Muscle of back (tissue), 3 donors: ENCODE measurements at regions not wholly inside any gene's neighbourhood (a gene's known extent, or its start where the extent isn't known, plus 50 kb on each side); places are given as distances from the start of the nearest gene placed in this dataset.

Source experiments
- DNase-seq, 3 donors: peaks; one replicate each; pipeline versions ENCODE4 v3.0.0 to v3.0.0-alpha.2; 2013

DNA sequence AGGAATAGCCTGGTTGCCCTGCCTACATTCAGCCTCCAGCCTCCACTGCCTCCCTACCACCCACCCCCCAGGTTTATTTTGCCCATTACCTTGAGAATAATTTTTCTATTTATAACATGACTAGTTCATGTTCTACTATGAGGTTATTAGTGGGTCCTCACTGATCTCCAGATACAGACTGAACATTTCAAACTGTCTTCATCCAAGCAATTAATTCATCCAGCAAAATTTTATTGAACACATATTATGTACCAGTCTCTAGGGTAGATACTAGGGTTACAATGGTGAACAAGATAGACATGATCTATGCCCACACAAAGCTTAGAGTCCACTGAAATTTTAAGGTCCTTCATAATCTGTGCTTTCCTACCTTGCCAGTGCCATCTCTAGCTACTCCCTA is 51.6 kb upstream of the FHIP2A start:
- no peak for DNase-seq

DNA sequence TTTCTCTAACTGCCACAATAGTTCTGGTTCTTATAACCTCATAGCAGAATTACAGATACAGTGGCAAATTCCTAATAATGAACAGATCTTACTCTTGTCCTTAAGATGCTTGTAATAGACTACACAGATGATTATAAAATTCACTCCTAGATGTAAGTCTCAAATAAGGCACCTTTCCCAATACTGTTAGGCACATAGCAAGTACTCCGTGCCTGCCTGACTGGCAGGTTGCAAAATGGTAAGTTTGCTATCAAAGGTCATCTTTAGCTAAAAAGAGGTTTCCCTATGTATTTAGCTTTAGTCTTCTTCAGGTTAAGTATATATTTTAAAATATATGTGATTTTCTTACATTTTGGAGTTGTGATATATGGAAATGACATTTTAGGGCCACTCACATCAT is 50.4 kb upstream of the FHIP2A start:
- DNase-seq, result no peak

DNA sequence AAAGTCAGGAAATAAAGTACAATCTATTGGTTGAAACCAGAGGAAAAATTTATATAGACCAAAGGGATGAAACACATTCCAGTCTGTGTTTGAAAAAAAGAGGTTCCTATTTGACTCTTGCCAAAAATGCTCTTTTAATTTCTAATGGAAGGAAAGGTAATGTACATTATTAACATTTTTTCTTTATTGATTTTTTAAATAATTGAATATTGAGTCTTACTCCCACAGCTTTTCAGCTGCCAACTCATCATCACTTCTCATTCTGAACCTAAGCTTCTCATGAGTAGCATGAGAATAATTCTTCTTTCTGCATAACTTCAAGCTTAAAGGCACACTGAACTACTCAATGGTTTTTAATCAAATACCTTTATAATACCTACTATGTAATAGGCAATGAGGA is 49.8 kb upstream of the FHIP2A start:
- DNase-seq, result no peak
